Upper lobe of right lung (tissue), 1 donor: ENCODE measurements at regions not wholly inside any gene's neighbourhood (a gene's known extent, or its start where the extent isn't known, plus 50 kb on each side); places are given as distances from the start of the nearest gene placed in this dataset.

Experiments
- ATAC-seq: fragments of 200-7000 bp; cut with Tn5 transposase; one replicate; pipeline ENCODE4 v1.9.1; 2020; ENCODE audit warnings: mild to moderate bottlenecking, moderate library complexity
- DNase-seq: peaks from one replicate; pipeline ENCODE4 v3.0.0-alpha.2; 2020
- H3K27ac ChIP-seq: fragments of 200-600 bp; one replicate; pipeline ENCODE4 v1.8.0; 2022
- H3K27me3 ChIP-seq: fragments of 200-600 bp; one replicate; pipeline ENCODE4 v1.8.0; 2022; ENCODE audit warnings: mild to moderate bottlenecking
- H3K36me3 ChIP-seq: fragments of 200-600 bp; one replicate; pipeline ENCODE4 v1.8.0; 2022
- H3K4me1 ChIP-seq: fragments of 200-600 bp; one replicate; pipeline ENCODE4 v1.8.0; 2022
- H3K4me3 ChIP-seq: fragments of 200-600 bp; one replicate; pipeline ENCODE4 v1.8.0; 2022; ENCODE audit warnings: mild to moderate bottlenecking
- H3K9me3 ChIP-seq: fragments of 200-600 bp; one replicate; pipeline ENCODE4 v1.8.0; 2022
- CTCF ChIP-seq: fragments of 200-600 bp; IDR thresholded peaks from one replicate; pipeline ENCODE4 v1.8.0; 2022; ENCODE audit warnings: antibody characterized with exemption
- intact Hi-C: fragments of 100-400 bp; cut with DNase I; formaldehyde crosslinking; loops from one replicate; pipeline ENCODE4 v1.11.0; 2022
- donor health status: DM: no; HTN: yes; CAD: no; lungs with severe emphysema.

DNA sequence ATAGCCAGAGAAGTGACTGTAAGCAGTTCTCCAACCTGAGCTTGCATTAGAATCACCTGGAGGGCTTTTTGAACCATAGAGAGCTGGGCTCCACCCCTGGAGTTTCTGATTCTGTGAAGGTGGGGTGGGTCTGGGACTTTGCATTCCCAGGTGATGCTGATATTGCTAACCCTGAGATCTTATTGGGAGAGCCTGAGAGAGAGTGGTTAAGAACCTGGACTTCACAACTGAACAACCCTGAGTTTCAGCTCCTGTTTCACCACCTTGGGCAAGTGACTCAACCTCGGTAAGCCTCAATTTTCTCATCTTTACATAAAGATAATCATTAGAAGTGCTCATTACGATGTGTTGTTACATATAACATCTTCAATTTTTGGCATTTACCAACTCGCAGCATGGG lies 498.6 kb downstream of the EBF1 start:
- Histone ChIP-seq H3K27ac (no peak overlapping the region), H3K4me3 (no peak overlapping the region), H3K4me1 (no peaks in the 10 kb centered on the region), H3K27me3 (no peaks in the 10 kb centered on the region), H3K36me3 (no peaks in the 10 kb centered on the region), H3K9me3 (no peaks in the 10 kb centered on the region)
- ATAC-seq (no peak), DNase-seq (no peak)
- intact Hi-C loops, result no loop called here
- no peak for TF ChIP-seq CTCF

DNA sequence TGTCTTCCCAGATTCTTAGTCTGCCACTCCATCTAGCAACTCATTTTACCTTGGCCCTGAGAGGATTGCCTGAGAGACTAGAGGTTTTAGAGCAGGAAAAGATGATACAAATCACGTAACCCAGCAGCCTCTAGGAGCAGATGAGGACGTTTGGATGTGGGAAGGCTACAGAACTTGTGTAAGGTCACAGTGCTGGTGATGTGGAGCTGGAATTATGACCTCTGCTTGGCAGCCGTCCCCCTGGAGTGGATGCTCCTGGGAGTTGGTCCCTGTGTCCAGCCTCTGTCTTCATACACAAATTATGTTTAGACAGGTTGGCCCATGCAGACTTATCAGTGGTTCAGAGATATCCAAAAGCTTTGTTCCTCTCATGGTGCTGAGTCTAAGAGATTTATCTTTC lies 499.0 kb downstream of the EBF1 start:
- TF ChIP-seq CTCF, result no peak
- Histone ChIP-seq H3K27ac (no peak overlapping the region), H3K36me3 (no peaks in the 10 kb centered on the region), H3K4me1 (no peaks in the 10 kb centered on the region), H3K4me3 (no peak overlapping the region), H3K27me3 (no peaks in the 10 kb centered on the region), H3K9me3 (no peaks in the 10 kb centered on the region)
- DNase-seq (no peak), ATAC-seq (no peak)
- intact Hi-C loops, result no loop called here

DNA sequence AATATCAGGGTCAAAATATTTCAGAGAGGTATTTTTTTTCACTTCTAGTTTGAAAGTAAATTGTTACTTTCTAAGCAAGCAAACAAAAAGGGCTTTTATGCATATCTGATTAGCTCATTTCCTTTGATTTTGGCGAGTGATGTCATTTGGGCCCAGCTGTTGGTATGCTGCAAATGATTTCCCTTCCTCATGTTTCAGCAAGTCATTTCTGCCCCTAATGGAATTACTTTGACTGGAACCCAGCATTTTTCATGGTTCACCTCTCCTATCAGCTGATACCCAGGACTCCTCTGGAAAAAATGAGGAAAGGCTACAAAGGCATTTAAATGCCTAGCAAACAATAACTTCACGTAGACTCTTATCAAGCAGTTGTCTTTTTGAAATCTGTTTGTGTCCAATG lies 500.6 kb downstream of the EBF1 start:
- DNase-seq (no peak), ATAC-seq (no peak)
- intact Hi-C loops, result no loop called here

DNA sequence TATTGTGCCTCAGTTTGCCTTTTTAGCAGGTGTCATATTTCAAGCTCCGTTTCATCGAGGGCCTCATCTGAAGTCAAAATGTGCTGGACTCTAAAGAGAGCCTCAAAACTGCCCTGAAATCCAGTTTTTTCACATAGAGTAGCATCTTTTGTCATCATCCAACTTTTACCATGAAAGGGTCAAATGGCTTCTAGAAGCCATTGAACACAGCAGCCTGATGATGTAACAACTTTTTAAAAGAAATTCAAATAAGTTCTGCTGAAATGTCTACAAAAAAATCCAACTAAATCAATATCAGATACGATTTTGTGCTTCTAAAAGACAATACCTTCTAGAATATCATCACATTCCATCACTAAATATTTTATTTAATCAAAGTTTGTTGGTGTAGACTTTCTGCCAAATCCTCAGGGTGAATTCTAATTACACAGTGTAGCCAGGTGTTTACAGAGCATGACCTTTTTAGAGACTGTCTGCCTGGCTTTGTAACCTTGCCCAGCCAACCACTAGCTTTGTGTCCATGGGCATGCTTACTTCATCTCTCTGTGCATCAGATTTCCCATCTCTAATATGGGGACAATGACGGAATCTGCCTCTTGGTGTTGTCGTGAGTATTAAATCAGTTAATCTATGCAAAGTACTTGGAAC lies 505.0 kb downstream of the EBF1 start:
- H3K27ac ChIP-seq, result no peak overlapping the region
- H3K36me3 ChIP-seq, result no peaks in the 10 kb centered on the region
- H3K4me3 ChIP-seq, result no peak overlapping the region
- no peak for DNase-seq
- no peak for TF ChIP-seq CTCF
- no peak for ATAC-seq
- no peaks in the 10 kb centered on the region for H3K4me1 ChIP-seq
- no peaks in the 10 kb centered on the region for H3K27me3 ChIP-seq
- no peaks in the 10 kb centered on the region for H3K9me3 ChIP-seq
- intact Hi-C loops, result no loop called here

More for the DNA sequence above, 500.6 kb downstream of the EBF1 start:
- Histone ChIP-seq H3K4me1 (no peaks in the 10 kb centered on the region), H3K36me3 (no peaks in the 10 kb centered on the region), H3K27ac (no peak overlapping the region), H3K9me3 (no peaks in the 10 kb centered on the region), H3K27me3 (no peaks in the 10 kb centered on the region), H3K4me3 (no peak overlapping the region)
- no peak for TF ChIP-seq CTCF

DNA sequence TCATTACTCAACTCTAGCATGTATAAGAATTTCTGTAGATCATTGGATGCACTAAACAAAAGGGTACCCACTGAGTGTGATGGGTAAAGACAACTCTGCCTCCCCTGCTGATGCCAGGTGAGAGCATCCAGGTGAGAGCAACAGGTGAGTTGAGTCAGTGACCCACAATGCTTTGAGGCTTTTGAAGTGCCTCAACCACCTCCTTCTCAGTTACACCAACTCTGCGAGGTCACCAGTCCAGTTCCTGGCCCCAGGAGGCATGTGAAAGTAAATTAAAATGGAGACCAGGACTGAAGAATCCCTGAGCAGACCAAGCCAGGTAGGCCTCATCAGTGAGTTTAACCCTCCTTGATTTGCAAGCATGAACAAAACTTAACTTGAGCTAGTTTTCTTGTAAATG lies 505.8 kb downstream of the EBF1 start:
- H3K4me3 ChIP-seq, result no peak overlapping the region
- no peak overlapping the region for H3K27ac ChIP-seq
- intact Hi-C loops, result no loop called here
- no peaks in the 10 kb centered on the region for H3K27me3 ChIP-seq
- TF ChIP-seq CTCF, result no peak
- no peaks in the 10 kb centered on the region for H3K36me3 ChIP-seq
- H3K4me1 ChIP-seq, result no peaks in the 10 kb centered on the region
- no peak for DNase-seq
- H3K9me3 ChIP-seq, result no peaks in the 10 kb centered on the region
- ATAC-seq, result no peak
